ENCODE measurements at regions not wholly inside any gene's neighbourhood (a gene's known extent, or its start where the extent isn't known, plus 50 kb on each side); places are given as distances from the start of the nearest gene placed in this dataset.

- TF ChIP-seq, protein P1, sequence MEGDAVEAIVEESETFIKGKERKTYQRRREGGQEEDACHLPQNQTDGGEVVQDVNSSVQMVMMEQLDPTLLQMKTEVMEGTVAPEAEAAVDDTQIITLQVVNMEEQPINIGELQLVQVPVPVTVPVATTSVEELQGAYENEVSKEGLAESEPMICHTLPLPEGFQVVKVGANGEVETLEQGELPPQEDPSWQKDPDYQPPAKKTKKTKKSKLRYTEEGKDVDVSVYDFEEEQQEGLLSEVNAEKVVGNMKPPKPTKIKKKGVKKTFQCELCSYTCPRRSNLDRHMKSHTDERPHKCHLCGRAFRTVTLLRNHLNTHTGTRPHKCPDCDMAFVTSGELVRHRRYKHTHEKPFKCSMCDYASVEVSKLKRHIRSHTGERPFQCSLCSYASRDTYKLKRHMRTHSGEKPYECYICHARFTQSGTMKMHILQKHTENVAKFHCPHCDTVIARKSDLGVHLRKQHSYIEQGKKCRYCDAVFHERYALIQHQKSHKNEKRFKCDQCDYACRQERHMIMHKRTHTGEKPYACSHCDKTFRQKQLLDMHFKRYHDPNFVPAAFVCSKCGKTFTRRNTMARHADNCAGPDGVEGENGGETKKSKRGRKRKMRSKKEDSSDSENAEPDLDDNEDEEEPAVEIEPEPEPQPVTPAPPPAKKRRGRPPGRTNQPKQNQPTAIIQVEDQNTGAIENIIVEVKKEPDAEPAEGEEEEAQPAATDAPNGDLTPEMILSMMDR (IDR thresholded peaks at IDR 0.05): no peak
- TF ChIP-seq EP300 (IDR thresholded peaks at IDR 0.05): no peak
Measured at GRCh38 chr2:41924709-41925408, 123.0 kb upstream of the PKDCC start.
